ENCODE measurements at regions not wholly inside any gene's neighbourhood (a gene's known extent, or its start where the extent isn't known, plus 50 kb on each side); places are given as distances from the start of the nearest gene placed in this dataset.

DNA sequence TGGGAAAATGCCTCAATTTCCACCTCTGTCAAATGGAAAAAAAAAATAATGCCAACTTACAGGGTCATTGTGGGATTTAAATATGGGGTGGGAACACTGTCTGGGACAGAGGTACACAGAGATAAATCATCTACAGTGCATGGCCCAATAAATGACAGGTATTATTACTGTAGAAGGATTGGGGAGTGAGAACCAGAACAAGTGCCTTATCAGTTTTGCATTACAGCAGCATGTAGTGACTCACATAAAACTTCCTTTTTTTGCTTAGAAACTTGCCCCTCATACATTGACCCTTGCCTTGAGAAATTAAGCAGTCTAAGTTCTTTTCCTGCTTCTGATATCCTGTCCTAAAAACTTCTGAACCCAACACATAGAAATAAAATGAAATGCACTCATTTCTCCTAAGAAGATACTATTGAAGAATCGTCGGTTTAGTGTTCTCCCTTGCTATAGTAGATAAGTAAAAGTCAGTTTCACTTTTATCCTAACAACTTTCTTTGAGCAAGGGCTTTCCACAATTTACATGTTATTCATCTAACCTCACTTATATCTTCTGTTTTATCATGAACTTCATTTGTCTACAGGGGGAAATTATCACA lies 121.0 kb upstream of the HAAO start:
- 29 to 48% methylated on average over 2 of the region's 2 CpGs for WGBS, 2 donors
- Histone ChIP-seq H3K9ac (ENCODE audit: insufficient read depth in 1 of 2, low read length in 2 of 2) (no peak overlapping the region), H3K27ac (ENCODE audit: low read depth in 1 of 2, low read length in 1 of 2) (no peak overlapping the region), H3K36me3 (ENCODE audit: control insufficient read depth in 4 of 4, insufficient read depth in 4 of 4, low read length in 4 of 4) (no peaks in the 10 kb centered on the region), H3K4me3 (no peak overlapping the region), H3K4me1 (ENCODE audit: control insufficient read depth in 5 of 5, insufficient read depth in 5 of 5, low read length in 5 of 5) (peaks cover 5 to 49% (median 19%) of the 10 kb centered on the region in 5 donors), H3K9me3 (ENCODE audit: control insufficient read depth in 4 of 4, insufficient read depth in 3 of 4, low read length in 3 of 4) (no peaks in the 10 kb centered on the region), H3K27me3 (ENCODE audit: control insufficient read depth in 3 of 3, insufficient read depth in 3 of 3, low read length in 2 of 3) (peaks cover 0 to 27% (median 0%) of the 10 kb centered on the region in 3 donors)
- TF ChIP-seq, protein P1, sequence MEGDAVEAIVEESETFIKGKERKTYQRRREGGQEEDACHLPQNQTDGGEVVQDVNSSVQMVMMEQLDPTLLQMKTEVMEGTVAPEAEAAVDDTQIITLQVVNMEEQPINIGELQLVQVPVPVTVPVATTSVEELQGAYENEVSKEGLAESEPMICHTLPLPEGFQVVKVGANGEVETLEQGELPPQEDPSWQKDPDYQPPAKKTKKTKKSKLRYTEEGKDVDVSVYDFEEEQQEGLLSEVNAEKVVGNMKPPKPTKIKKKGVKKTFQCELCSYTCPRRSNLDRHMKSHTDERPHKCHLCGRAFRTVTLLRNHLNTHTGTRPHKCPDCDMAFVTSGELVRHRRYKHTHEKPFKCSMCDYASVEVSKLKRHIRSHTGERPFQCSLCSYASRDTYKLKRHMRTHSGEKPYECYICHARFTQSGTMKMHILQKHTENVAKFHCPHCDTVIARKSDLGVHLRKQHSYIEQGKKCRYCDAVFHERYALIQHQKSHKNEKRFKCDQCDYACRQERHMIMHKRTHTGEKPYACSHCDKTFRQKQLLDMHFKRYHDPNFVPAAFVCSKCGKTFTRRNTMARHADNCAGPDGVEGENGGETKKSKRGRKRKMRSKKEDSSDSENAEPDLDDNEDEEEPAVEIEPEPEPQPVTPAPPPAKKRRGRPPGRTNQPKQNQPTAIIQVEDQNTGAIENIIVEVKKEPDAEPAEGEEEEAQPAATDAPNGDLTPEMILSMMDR (IDR thresholded peaks at IDR 0.05; ENCODE audit: control extremely low read depth, extremely low read depth), result no peak
- ATAC-seq (ENCODE audit: insufficient read depth, low FRiP score) (no peak), DNase-seq (no peak)

DNA sequence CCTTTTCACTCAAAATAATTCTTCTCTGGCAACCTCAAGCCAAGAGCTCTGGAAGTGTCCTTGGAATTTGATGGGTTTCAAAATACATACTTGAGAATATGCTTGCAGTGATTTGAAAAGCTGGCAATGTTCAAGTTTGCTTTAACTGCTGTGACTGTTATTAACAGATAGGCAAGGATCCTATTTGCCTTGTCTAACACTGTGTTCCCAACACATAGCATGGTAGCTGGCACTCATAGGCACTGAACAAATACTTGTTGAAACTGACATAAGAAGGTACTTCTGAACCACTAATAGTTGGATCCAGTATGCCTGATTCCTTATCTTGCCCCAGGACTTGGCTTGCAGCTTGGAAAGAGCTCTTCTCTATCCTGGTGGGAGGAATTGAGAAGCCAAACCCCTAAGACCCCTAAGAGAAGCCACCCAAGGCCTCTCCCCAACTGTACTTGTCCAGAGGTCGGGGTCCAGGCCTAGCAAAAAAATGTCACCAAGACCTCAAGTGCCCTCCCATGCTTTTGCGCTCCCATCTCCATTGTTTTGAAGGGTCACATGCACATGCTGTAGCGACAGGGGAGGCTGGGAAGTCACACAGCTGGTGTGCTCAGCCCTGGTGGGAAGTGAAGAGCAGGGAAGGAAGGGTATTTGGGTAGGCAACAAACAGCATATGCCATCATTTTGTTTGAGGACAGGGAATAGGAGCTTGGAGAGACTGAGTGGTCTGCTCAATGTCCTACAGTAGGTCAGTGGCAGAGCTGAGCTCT lies 118.4 kb upstream of the HAAO start:
- peaks cover 0 to 15% (median 0%) of the 10 kb centered on the region in 3 donors for H3K27me3 ChIP-seq (ENCODE audit: control insufficient read depth in 3 of 3, insufficient read depth in 3 of 3, low read length in 2 of 3)
- ATAC-seq (ENCODE audit: insufficient read depth, low FRiP score) (peak; percentile 64), DNase-seq (peak in 1 of 3 donors; percentile 67)
- H3K9me3 ChIP-seq (ENCODE audit: control insufficient read depth in 4 of 4, insufficient read depth in 3 of 4, low read length in 3 of 4), result no peaks in the 10 kb centered on the region
- no peaks in the 10 kb centered on the region for H3K36me3 ChIP-seq (ENCODE audit: control insufficient read depth in 4 of 4, insufficient read depth in 4 of 4, low read length in 4 of 4)
- H3K4me1 ChIP-seq (ENCODE audit: control insufficient read depth in 5 of 5, insufficient read depth in 5 of 5, low read length in 5 of 5), result peaks cover 7 to 55% (median 28%) of the 10 kb centered on the region in 5 donors
- 68 to 71% methylated on average over 3 of the region's 3 CpGs for WGBS, 2 donors
- TF ChIP-seq, protein P1 (IDR thresholded peaks at IDR 0.05; ENCODE audit: control extremely low read depth, extremely low read depth), result no peak
- no peak overlapping the region for H3K27ac ChIP-seq (ENCODE audit: low read depth in 1 of 2, low read length in 1 of 2)
- H3K9ac ChIP-seq (ENCODE audit: insufficient read depth in 1 of 2, low read length in 2 of 2), result peak overlapping the region in 1 of 2 donors; percentile 58
- no peak overlapping the region for H3K4me3 ChIP-seq

DNA sequence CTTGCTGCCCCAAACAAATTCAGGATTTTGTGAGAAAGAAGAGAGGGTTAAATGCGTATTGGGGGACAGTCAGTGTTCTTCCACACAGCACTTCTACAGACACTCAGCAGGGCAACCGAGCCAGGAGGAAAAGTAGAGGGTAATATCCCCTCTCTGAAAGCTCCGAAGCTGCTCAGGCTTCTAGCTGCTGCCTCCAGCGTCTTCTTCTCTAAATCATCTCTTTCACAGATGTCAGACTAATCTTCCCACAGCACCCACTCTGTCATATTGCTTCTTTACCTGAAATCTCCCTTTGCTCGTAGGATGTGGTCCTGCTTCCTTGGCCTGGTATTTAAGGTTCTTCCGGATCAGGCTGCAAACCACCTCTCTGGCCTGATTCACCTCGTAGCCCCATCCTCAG lies 117.6 kb upstream of the HAAO start:
- Histone ChIP-seq H3K4me3 (no peak overlapping the region), H3K4me1 (ENCODE audit: control insufficient read depth in 5 of 5, insufficient read depth in 5 of 5, low read length in 5 of 5) (peaks cover 7 to 62% (median 35%) of the 10 kb centered on the region in 5 donors), H3K27me3 (ENCODE audit: control insufficient read depth in 3 of 3, insufficient read depth in 3 of 3, low read length in 2 of 3) (peaks cover 0 to 15% (median 0%) of the 10 kb centered on the region in 3 donors), H3K9me3 (ENCODE audit: control insufficient read depth in 4 of 4, insufficient read depth in 3 of 4, low read length in 3 of 4) (no peaks in the 10 kb centered on the region), H3K9ac (ENCODE audit: insufficient read depth in 1 of 2, low read length in 2 of 2) (peak overlapping the region in 1 of 2 donors; percentile 58), H3K36me3 (ENCODE audit: control insufficient read depth in 4 of 4, insufficient read depth in 4 of 4, low read length in 4 of 4) (no peaks in the 10 kb centered on the region), H3K27ac (ENCODE audit: low read depth in 1 of 2, low read length in 1 of 2) (no peak overlapping the region)
- 81 to 82% methylated on average over 7 of the region's 7 CpGs for WGBS, 2 donors
- DNase-seq (no peak), ATAC-seq (ENCODE audit: insufficient read depth, low FRiP score) (no peak)
- TF ChIP-seq, protein P1 (IDR thresholded peaks at IDR 0.05; ENCODE audit: control extremely low read depth, extremely low read depth), result no peak
